Stimulated activated CD4-positive, alpha-beta T cell treated with anti-CD3 and anti-CD28 coated beads, Interleukin-15, amount 100 ng/mL, for 24 hours (primary cell): ENCODE measurements at regions not wholly inside any gene's neighbourhood (a gene's known extent, or its start where the extent isn't known, plus 50 kb on each side); places are given as distances from the start of the nearest gene placed in this dataset.

Source experiments
- DNase-seq: peaks from one replicate; pipeline ENCODE4 v3.0.0-alpha.2; 2020

GRCh38 chr4:117447925-117448324 is 362.5 kb upstream of the TRAM1L1 start:
- peak; percentile 41 for DNase-seq

- no peak for DNase-seq
Observed at GRCh38 chr4:117455088-117455487, 369.7 kb upstream of the TRAM1L1 start.

DNA sequence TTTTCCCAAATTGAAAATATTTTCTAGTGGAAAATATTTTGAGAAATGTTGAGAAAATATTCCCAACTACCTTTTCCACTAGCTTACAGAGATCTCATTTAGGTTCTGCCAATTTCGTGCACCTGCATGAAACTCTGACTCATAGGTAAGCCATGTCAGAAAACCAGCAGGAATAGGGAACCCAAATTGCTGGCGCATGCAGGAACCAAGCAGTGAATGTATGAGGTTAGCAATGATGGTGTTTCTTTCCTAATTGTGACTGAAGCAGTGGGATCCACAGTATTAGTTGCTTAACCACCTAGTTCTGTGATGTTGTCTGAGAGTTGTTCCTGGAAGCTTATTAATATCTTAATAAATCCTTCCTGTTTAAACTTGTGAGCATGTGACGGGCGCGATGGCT is 381.0 kb upstream of the TRAM1L1 start:
- no peak for DNase-seq

- no peak for DNase-seq
Observed at GRCh38 chr4:117467404-117467803, 382.0 kb upstream of the TRAM1L1 start.

GRCh38 chr4:117474987-117475386 is 389.6 kb upstream of the TRAM1L1 start:
- no peak for DNase-seq

GRCh38 chr4:117477925-117478324 is 392.5 kb upstream of the TRAM1L1 start:
- DNase-seq, result no peak

- no peak for DNase-seq
Observed at GRCh38 chr4:117478702-117479101, 393.3 kb upstream of the TRAM1L1 start.

DNA sequence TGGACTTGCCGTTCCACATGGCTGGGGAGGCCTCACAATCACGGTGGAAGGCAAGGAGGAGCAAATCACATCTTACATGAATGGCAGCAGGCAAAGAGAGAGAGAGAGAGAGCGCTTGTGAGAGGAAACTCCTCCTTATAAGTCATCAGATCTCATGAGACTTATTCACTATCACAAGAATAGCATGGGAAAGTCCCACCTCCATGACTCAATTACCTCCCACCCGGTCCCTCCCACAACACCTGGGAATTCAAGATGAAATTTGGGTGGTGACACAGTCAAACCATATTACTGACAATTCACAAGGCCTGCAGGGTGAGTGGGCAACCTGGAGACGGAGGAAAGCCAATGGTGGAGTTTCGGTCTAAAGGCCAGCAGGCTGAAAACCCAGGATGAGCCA is 394.3 kb upstream of the TRAM1L1 start:
- DNase-seq, result peak; percentile 3

GRCh38 chr4:117481742-117482141 is 396.4 kb upstream of the TRAM1L1 start:
- DNase-seq, result no peak

DNA sequence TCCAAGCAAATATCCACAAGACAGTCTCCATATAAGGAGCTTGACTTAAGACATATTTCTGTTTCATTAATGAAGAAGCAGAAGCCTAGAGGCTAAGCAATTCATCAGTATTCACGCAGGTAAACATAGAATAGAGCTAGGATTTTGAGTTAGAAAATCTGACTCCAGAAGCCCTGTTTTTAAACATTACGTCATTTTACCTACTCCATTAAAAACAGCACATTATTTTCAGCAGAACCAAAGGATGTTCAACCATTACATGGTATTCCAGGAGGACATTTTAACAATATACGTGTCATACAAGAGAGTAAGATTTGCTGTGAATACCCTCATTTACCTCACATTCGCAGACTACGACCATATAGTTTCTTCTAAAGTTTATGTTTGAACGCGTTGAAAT is 403.3 kb upstream of the TRAM1L1 start:
- no peak for DNase-seq

DNA sequence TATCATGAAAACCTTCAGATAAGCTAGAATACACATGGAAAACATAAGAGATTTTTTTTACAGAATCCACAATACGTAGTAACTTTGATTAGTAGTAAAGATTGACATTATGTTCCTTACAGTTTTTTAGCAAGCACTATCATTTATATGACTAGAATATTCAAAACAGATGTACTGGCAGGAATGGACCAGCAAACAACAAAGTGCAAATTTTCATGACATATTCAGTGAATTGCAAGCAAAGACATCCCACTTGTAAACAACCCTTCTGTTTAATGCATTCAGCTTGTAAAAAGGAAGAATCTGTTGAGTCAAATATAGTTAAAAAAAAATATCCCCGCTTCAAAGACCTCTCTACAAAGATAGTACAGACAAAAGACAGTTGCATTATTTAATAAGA is 403.7 kb upstream of the TRAM1L1 start:
- no peak for DNase-seq

GRCh38 chr4:117491516-117491915 is 406.1 kb upstream of the TRAM1L1 start:
- no peak for DNase-seq

- DNase-seq, result no peak
Observed at GRCh38 chr4:117495802-117496201, 410.4 kb upstream of the TRAM1L1 start.

GRCh38 chr4:117512414-117512813 is 427.0 kb upstream of the TRAM1L1 start:
- DNase-seq, result no peak

GRCh38 chr4:117514391-117515175 is 429.2 kb upstream of the TRAM1L1 start:
- DNase-seq, result no peak

DNA sequence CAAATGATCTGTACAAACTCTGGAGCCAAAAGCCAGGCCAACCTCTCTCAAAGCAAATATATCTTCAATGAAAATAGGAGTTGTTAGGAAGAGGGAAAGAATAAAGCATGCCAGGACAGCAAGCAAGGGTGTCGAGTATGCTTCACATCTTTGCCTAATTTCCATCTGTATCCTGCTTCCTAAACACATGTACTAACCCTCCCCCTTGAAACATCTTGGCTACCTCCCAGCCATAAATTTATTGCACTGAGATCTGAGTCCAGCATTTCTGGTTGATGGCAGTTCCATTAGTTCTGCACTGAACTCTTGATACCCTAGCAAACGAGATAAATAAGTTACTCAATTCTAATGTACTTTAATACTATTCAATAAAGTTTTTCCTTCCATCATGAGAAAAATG is 430.5 kb upstream of the TRAM1L1 start:
- DNase-seq, result no peak

GRCh38 chr4:117527601-117528000 is 442.2 kb upstream of the TRAM1L1 start:
- DNase-seq, result no peak

GRCh38 chr4:117529401-117529800 is 444.0 kb upstream of the TRAM1L1 start:
- DNase-seq, result no peak

- no peak for DNase-seq
Observed at GRCh38 chr4:117533501-117533900, 448.1 kb upstream of the TRAM1L1 start.

GRCh38 chr4:117545039-117545438 is 459.7 kb upstream of the TRAM1L1 start:
- DNase-seq, result no peak

GRCh38 chr4:117549524-117549923 is 464.1 kb upstream of the TRAM1L1 start:
- no peak for DNase-seq

DNA sequence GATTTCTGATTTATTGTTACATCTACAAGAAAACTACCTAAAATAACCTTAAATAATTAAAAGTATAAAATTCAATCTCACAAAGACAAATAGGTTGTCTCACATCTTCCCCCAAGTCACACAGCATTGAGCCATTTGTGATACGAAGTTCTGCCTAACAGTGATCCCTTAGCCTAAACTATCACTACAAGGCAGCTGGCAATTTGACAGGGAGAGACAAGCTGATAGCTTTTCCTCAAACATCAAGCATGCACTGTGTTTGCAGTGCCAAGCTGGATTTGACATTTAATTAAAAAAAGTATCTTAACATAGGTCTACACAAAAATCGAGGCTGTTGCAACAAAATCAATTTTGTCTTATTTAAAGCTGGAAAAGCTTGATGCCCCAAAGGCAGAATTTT is 464.7 kb upstream of the TRAM1L1 start:
- no peak for DNase-seq

GRCh38 chr4:117560329-117560728 is 474.0 kb upstream of the NDST3 start:
- DNase-seq, result no peak

GRCh38 chr4:117574085-117574484 is 460.2 kb upstream of the NDST3 start:
- no peak for DNase-seq

GRCh38 chr4:117575850-117576249 is 458.4 kb upstream of the NDST3 start:
- no peak for DNase-seq
